ENCODE measurements at regions not wholly inside any gene's neighbourhood (a gene's known extent, or its start where the extent isn't known, plus 50 kb on each side); places are given as distances from the start of the nearest gene placed in this dataset.

- no peak for DNase-seq
These were observed 457.7 kb downstream of the EFNA5 start for GRCh38 chr5:107213025-107213424.

GRCh38 chr5:107211630-107212029 is 459.1 kb downstream of the EFNA5 start:
- DNase-seq, result no peak

GRCh38 chr5:107208867-107209266 is 461.9 kb downstream of the EFNA5 start:
- no peak for DNase-seq

- DNase-seq, result no peak
These were observed 466.3 kb downstream of the EFNA5 start for GRCh38 chr5:107204413-107204812.

GRCh38 chr5:107203243-107203642 is 467.5 kb downstream of the EFNA5 start:
- DNase-seq, result no peak

GRCh38 chr5:107199756-107200155 is 471.0 kb downstream of the EFNA5 start:
- no peak for DNase-seq

- DNase-seq, result no peak
These were observed 474.2 kb downstream of the EFNA5 start for GRCh38 chr5:107196500-107197059.

GRCh38 chr5:107195890-107196395 is 474.8 kb downstream of the EFNA5 start:
- no peak for DNase-seq

- no peak for DNase-seq
These were observed 485.9 kb downstream of the EFNA5 start for GRCh38 chr5:107184871-107185270.

GRCh38 chr5:107184066-107184465 is 486.7 kb downstream of the EFNA5 start:
- DNase-seq, result no peak

GRCh38 chr5:107170620-107171019 is 500.1 kb downstream of the EFNA5 start:
- no peak for DNase-seq

GRCh38 chr5:107169867-107170266 is 500.9 kb downstream of the EFNA5 start:
- DNase-seq, result no peak

- no peak for DNase-seq
These were observed 501.6 kb downstream of the EFNA5 start for GRCh38 chr5:107168848-107169752.

GRCh38 chr5:107168086-107168485 is 502.7 kb downstream of the EFNA5 start:
- DNase-seq, result no peak

GRCh38 chr5:107165296-107165695 is 505.4 kb downstream of the EFNA5 start:
- DNase-seq, result no peak

- no peak for DNase-seq
These were observed 512.9 kb downstream of the EFNA5 start for GRCh38 chr5:107157809-107158208.

GRCh38 chr5:107155707-107156106 is 515.0 kb downstream of the EFNA5 start:
- no peak for DNase-seq

- DNase-seq, result peak; percentile 12
These were observed 516.1 kb downstream of the EFNA5 start for GRCh38 chr5:107154593-107154992.

- no peak for DNase-seq
These were observed 517.5 kb downstream of the EFNA5 start for GRCh38 chr5:107153283-107153682.

GRCh38 chr5:107149243-107150005 is 521.3 kb downstream of the EFNA5 start:
- peak; percentile 25 for DNase-seq

GRCh38 chr5:107147589-107147988 is 523.1 kb downstream of the EFNA5 start:
- no peak for DNase-seq

- DNase-seq, result no peak
These were observed 523.8 kb downstream of the EFNA5 start for GRCh38 chr5:107146901-107147300.

- DNase-seq, result no peak
These were observed 535.3 kb downstream of the EFNA5 start for GRCh38 chr5:107135391-107135790.

GRCh38 chr5:107134931-107135330 is 535.8 kb downstream of the EFNA5 start:
- DNase-seq, result no peak
